ENCODE measurements at regions not wholly inside any gene's neighbourhood (a gene's known extent, or its start where the extent isn't known, plus 50 kb on each side); places are given as distances from the start of the nearest gene placed in this dataset.

GRCh38 chr1:182122256-182122912, 60.9 kb upstream of the ZNF648 start:
- DNase-seq (ENCODE audit: low read depth): no peak

- no peak for DNase-seq (ENCODE audit: low read depth)
Measured at GRCh38 chr1:182121787-182122186, 60.3 kb upstream of the ZNF648 start.

DNA sequence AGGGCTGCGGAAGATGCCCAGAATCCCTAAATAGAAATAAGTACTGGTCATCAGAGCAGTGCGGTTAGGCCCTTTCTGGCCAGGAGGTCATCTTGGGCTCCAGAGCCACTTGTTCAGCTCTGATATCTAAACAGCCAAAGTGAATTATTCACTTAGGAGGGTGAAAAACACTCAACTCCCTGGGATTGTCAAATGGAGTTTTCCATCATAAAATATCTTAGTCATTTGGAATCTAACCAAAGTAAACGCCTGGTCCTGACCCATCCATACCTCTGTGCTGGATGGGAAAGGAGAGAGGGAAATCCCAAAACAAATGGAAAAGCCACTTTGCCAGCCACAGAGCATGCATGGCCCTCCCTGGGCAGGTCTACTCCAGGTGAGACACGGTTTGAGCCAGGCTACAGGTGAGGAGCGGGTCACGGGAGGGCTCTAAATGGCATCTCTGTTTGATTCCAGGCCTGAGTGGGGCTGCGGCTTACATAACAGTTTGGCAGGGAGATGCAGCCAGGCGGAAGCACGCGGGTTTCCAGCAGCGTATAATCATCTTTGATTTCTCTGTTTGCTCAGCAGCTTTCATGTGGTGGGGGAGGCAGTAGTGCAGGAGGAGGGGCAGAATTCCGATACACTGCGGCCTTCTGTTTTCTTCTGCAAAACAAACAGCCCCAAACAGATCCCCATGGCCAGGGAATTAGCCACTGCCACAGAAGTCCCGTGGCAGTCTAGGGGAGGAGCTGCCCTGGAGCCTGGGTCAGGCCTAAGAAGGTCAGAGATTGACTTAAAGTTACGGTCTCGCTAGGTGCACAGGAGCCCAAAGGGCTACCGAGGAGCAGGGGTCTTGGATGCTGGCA, 59.1 kb upstream of the ZNF648 start:
- DNase-seq (ENCODE audit: low read depth): no peak

GRCh38 chr1:182119631-182120030, 58.1 kb upstream of the ZNF648 start:
- no peak for DNase-seq (ENCODE audit: low read depth)

DNA sequence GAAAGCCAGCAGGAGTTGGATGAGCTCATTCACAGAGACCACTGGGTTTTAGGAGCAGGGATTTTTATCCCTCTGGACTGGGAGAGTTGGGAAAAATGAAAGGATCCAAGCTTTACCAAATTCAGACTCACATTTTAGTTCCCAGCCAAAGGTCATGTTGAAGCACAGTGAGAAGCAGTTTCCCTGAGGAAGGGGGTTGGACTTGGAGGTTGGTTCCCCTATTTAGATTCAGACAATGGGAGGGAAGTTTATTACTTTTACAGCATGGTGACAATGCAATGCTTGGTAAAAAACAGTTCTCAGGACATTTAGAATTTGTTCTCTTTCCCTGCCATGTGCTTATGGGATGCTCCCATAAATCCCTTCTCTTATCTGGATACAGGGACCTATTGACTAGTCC, 57.3 kb upstream of the ZNF648 start:
- DNase-seq (ENCODE audit: low read depth): no peak

- no peak for DNase-seq (ENCODE audit: low read depth)
Measured at GRCh38 chr1:182114627-182115023, 53.1 kb upstream of the ZNF648 start.

DNA sequence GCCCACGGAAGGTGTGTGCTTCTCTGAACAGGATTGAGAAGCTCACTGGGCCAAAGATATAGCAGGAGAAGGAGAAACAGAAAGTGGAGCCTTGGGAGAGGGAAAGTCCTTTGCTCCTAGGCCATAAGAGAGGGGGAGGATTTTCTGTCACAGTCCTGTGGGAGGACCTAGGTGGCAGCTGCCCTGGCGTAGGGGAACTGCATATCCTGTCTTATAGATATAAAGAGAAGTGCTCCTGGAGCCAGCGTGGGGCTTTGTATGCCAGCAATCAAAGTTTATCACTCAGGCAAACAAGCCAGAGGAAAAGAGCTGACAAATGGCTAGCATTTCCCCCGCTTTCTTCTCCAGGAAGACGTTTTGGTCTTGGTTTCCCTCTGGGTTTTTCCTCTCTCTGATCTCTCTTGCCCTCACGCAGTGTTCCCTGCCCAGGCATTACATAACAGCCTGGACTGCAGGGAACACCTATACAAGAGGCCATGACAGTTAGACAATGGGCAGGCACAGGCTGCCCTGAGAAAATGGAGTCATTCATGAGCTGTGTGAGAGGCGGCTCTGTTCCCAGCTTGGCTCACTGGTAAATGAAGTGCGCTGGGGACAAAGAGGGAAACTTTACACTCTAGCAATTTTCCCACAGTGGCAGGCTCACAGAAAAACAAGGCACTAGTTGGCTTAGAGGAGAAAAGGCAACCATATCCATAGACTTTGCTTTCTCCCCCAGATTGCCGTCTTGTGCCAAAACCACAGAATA, 52.5 kb upstream of the ZNF648 start:
- DNase-seq (ENCODE audit: low read depth): no peak

DNA sequence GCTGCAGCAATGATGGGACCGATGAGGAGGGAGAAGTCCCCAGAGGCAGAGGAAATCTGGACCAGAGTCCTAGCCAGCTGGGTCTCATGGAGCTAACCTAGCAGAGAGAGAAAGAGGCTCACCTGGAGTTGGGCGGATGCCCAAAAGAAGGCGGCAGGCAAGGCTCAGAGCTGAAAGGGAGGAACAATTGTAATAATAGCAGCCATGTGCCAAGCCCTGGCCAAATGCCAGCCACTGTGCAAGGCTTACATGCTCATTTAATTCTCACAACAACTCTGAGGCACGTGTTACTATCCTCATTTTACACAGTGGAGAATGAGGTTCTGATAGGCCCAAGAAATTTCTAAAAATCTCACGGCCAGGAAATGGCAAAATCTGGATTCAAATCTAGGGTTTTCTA, 50.0 kb upstream of the ZNF648 start:
- DNase-seq (ENCODE audit: low read depth): no peak
